ENCODE measurements at regions not wholly inside any gene's neighbourhood (a gene's known extent, or its start where the extent isn't known, plus 50 kb on each side); places are given as distances from the start of the nearest gene placed in this dataset.

GRCh38 chr16:6131526-6132050 lies 1034.0 kb upstream of the EEF2KMT start:
- no peak for DNase-seq (ENCODE audit: low read depth)

DNA sequence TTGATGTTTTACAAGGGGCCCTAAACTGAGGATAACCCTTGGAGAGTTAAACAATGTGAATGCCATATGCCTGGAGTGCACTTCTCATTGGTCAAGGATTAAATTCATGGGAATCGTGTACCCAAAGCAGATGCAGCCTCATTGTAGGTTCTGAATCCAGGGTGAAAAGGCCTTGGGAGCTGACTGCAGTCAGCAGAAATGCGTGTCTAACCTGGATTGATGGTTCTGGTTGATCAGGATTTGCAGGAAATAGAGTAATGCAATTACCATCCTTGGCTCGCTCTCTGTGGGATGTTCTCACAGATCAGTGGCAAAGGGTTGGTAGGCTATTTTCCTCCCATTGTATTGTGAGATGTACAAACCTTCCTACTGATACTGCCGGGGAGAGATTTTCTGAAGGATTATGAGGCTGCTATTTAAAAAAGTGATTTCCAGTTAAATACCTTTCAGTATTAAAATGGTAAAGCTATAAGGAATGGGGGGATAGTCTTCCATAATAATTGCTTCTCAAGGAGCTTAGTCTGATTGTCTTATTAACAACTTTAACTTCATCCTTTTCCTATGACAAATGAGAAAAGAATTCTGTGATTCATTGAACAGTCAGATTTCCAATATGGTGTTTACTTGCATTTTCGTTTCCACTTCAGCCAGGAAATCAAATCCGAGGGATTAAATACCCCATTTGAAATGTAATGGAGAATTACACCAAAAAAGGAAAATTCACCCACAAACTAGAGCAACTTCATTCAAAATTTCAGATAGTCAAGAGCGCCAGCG lies 1028.1 kb upstream of the EEF2KMT start:
- DNase-seq (ENCODE audit: low read depth): no peak

GRCh38 chr16:6124136-6124535 lies 1026.5 kb upstream of the EEF2KMT start:
- no peak for DNase-seq (ENCODE audit: low read depth)

- DNase-seq (ENCODE audit: low read depth): no peak
Measured at GRCh38 chr16:6122401-6122800, 1024.8 kb upstream of the EEF2KMT start.

GRCh38 chr16:6114691-6115090 lies 1017.1 kb upstream of the EEF2KMT start:
- no peak for DNase-seq (ENCODE audit: low read depth)

GRCh38 chr16:6113749-6114148 lies 1016.2 kb upstream of the EEF2KMT start:
- no peak for DNase-seq (ENCODE audit: low read depth)

GRCh38 chr16:6112700-6113099 lies 1015.1 kb upstream of the EEF2KMT start:
- no peak for DNase-seq (ENCODE audit: low read depth)

DNA sequence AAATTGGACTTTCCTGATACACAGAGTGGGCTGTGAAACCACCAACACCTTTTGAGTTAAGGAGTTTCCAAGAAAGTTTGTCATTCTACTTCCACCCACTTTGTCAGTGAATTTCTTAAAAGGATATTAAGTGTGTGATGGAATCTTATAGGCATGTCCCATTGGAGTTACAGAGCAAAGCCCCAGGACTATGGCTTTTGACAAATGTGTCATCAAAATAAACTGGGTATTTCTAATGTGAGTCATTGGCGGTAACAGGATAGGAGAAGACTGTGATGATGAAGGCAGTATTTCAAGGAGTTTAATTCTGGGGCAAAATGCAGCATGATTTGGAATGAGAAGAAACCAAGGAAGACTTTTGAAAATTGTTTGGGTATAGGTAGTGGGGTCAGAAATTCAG lies 1013.8 kb upstream of the EEF2KMT start:
- no peak for DNase-seq (ENCODE audit: low read depth)

DNA sequence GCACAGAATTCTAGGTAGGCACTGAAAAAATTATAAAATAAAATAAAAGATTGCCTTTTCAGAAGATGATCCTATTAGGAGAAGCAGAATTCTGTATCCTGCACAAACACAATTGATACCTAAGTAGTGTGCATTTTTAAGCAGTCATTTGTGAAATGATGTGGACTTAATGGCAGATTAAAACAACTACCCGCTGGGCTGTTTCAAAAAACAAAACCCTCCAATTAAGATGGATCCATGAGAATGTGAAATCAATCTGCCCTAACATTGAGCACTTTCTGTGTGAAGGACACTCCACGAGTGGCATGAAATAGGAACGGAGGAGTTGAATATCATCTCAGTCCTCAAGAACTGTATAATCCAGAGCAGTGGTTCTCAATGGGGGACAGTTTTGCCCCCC lies 1012.8 kb upstream of the EEF2KMT start:
- no peak for DNase-seq (ENCODE audit: low read depth)

DNA sequence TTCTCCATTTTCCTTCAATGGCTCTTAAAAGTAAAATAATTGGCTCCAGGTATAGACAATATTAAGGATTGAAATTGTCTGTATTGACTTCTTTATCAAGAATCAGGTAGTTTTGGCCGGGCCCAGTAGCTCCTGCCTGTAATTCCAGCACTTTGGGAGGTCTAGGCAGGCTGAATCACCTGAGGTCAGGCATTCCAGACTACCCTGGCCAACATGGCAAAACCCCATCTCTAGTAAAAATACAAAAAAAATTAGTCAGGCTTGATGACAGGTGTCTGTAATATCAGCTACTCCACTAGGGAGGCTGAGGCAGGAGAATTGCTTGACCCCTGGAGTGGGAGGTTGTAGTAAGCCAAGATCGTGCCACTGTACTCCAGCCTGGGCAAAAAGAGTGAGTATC lies 1008.5 kb upstream of the EEF2KMT start:
- no peak for DNase-seq (ENCODE audit: low read depth)

DNA sequence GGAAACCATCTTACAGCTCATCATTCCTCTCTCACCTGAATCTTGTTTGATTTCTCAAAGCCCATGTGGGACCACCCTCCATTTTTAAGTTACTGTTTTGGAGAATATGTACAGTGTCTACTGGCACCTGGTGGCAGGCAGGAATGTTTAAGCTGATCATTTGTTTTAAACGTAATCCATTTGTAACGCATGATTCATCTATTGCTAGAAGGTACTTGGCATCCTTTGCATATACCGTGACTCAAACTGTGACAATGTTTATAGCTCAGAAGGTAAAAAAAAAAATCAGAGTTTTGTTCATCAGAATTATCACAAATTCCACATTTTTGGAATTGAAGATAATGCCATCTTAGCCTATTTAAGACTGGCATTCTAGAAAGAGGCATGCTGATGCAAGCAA lies 1007.5 kb upstream of the EEF2KMT start:
- DNase-seq (ENCODE audit: low read depth): no peak

DNA sequence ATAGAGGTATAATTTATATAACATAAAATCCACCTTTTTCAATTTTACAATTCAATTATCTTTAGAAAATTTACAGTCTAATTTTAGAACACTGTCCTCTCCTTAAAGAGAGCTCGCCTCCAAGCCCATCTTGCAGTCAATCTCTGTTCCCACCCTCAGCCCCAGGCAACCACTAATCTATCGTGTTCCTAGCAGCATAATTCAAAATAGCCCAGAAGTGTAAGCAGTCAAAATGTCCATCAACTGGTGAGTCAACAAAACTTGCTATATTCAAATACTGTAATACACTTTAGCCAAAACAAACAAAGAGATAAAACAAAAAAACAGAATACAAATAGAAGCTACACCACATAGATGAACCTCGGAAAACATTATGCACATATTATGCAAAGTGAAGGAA lies 1006.8 kb upstream of the EEF2KMT start:
- DNase-seq (ENCODE audit: low read depth): no peak

DNA sequence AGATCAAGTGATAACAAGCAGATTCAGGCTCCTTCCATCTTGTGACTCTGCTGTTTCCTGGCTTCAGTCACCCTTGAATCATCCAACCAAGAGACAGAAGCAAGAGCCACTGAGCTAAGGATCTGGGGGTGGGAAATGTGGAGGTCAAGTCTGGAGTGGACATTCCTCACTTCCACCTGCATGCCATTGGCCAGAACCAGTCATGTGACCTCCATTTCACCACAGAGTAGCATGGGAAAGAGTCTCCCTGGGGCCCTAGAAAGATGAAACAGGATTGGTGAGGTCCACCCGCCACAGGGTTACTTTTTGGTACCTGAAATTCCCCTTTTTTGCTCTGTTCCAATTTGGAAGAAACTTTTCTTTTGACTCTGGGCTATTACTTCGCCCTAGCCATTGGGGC lies 1006.0 kb upstream of the EEF2KMT start:
- no peak for DNase-seq (ENCODE audit: low read depth)

GRCh38 chr16:6099102-6099501 lies 1001.5 kb upstream of the EEF2KMT start:
- no peak for DNase-seq (ENCODE audit: low read depth)

- no peak for DNase-seq (ENCODE audit: low read depth)
Measured at GRCh38 chr16:6096931-6097670, 999.5 kb upstream of the EEF2KMT start.

DNA sequence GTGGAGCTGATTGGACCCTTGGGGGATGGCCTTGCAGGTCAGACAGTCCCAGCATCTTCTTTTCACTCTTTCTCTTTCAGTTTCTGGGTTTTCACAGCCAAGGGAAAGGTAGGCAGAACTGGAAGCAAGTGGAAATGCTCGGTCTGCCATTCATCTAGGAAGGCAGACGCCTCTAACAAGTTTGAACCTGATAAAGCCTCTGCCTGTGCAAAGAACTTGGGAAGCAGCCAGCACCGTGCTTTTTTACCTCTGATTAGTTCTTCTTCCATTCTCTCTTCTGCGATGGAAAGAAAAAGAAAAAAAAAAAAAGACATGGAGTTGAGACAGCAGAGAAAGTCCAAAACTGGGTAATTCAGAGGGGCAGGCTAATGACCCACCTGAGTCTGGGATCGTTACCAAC lies 997.8 kb upstream of the EEF2KMT start:
- DNase-seq (ENCODE audit: low read depth): no peak

DNA sequence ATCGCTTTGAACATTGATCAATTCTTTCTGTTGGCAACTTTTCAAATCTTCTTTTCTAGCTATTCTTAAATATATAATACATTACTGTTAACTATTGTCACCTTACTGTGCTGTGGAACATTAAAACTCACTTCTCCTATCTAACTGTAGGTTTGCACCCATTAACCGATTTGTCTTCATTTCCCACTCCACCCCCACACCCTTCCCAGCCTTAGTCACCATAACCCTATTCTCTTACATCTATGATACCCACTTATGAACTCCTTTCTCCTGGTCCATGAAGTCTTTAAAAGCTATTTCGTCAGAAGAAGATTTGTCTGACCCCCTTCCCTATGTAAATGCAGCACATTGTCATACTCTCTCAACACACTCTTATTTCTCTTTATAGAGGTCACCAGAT lies 993.4 kb upstream of the EEF2KMT start:
- DNase-seq (ENCODE audit: low read depth): no peak

DNA sequence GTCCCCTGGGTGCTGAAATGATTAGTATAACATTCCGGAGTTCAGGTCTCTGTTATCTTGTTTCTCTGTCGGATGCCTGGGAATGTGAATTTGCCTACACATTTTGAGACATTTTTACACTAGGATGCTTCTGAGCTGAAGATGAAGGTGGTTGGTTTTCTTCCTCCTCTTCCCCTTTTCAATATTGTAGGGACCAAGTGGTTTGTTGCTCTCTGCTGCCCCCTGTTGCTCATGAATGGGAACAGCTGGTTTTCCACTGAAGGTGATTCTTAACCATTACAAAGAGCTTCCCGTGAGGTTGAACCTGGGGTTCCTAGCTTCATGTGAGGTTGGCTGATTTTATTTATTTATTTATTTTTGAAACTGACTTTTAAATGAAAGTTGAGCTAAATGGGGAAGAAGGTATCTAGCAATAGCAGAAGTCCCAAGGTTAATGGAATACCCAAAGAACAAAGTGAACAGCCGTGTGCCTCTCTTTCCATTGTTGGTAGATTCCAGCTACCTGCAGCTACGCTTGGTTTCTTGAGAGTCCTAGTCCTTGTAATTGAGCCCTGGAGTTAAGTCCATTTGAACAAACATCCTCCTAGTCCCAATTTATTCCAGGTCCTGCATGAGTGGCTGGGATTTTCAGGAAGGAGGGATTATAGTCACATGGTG lies 983.9 kb upstream of the EEF2KMT start:
- DNase-seq (ENCODE audit: low read depth): no peak

- DNase-seq (ENCODE audit: low read depth): no peak
Measured at GRCh38 chr16:6076631-6077030, 979.0 kb upstream of the EEF2KMT start.

DNA sequence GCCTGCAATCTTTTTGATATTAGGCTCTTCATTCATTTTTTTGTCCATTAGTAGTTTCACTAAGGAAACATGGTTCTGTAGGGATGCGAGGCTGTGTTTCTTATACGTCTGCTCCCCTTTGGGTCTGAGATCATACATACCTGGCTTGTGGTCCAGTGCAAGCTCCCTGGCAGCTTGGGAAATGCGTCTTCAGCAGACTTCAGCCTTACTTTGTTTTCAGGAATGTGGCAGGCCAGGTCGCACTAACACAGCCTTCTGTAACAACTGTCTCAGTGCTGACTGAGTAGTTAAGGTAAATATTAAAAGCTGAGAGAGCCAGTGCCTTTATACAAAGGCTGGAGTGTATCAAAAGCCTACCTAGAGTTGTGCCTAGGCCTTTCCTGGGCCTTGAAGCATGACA lies 970.5 kb upstream of the EEF2KMT start:
- DNase-seq (ENCODE audit: low read depth): no peak

DNA sequence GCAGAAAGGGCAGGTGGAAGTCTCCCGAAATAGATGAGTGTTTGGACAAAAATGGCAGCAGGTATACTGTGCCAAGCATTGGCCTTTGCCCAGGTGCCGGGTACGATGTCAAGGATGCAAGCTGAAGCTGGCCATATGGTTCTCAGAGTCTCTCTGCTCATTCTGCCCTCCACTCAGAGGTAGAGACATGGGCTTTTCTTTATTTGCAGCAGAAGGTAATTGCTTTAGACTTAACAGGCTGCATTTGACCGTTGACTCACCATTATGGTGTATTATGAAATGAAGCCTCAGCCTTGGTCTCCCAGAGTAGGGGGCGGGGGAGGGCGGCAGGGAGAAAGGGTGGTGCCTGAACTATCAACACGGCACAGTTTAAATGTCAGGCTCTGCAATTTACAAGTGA lies 969.1 kb upstream of the EEF2KMT start:
- no peak for DNase-seq (ENCODE audit: low read depth)

GRCh38 chr16:6063526-6063925 lies 965.9 kb upstream of the EEF2KMT start:
- no peak for DNase-seq (ENCODE audit: low read depth)

DNA sequence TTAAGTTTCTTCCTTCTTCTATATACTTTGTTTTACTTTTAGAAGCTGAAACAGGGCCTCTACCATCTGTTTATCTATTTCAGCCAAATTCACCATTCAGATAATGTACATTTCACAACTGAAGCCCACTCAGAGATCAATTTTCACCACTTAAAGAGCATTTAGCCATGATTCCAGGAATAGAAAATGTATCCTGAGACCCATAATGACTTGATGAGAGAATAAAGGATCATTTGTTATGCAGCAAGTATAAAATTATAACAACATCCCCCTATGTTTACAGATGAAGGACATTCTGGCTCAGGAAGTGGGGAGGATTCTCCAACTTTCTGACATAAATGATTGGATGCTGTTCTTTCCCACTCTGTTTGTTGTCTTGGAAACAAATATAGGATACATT lies 962.1 kb upstream of the EEF2KMT start:
- no peak for DNase-seq (ENCODE audit: low read depth)

Measured in activated gamma-delta T cell treated with anti-CD3 and anti-CD28 coated beads, Interleukin-2, amount 50 U/mL, for 16 hours (primary cell).